Posterior vena cava (tissue), 2 donors: ENCODE measurements at regions not wholly inside any gene's neighbourhood (a gene's known extent, or its start where the extent isn't known, plus 50 kb on each side); places are given as distances from the start of the nearest gene placed in this dataset.

ENCODE experiments used
- DNase-seq: peaks from one replicate; pipeline ENCODE4 v3.0.0-alpha.2; 2020; ENCODE audit warnings: low spot score
- intact Hi-C, 2 donors: fragments of 100-400 bp; cut with DNase I; formaldehyde crosslinking; loops; one replicate each; pipeline versions ENCODE4 v1.14.1 to v1.14.2; 2022 to 2023
- donor health status: DM: yes; HTN: yes; CAD: no.
- donor health status: DM: yes; HTN: yes; CAD: no.

GRCh38 chr12:67919406-67919805 is 69.8 kb upstream of the IFNG-AS1 start:
- no peak for DNase-seq
- intact Hi-C loops: no loop called here

- DNase-seq: no peak
- intact Hi-C loops: no loop called here
These were observed 68.8 kb upstream of the IFNG-AS1 start for GRCh38 chr12:67920413-67920812.

- intact Hi-C loops: no loop called here
- DNase-seq: no peak
These were observed 68.0 kb upstream of the IFNG-AS1 start for GRCh38 chr12:67921286-67921685.

GRCh38 chr12:67922245-67922644 is 67.0 kb upstream of the IFNG-AS1 start:
- DNase-seq: no peak
- intact Hi-C loops: no loop called here

- intact Hi-C loops: no loop called here
These were observed 64.2 kb upstream of the IFNG-AS1 start for GRCh38 chr12:67925077-67925476.

GRCh38 chr12:67925552-67925951 is 63.7 kb upstream of the IFNG-AS1 start:
- no peak for DNase-seq
- intact Hi-C loops: no loop called here

More at GRCh38 chr12:67925077-67925476, 64.2 kb upstream of the IFNG-AS1 start:
- no peak for DNase-seq

- no peak for DNase-seq
- intact Hi-C loops: no loop called here
These were observed 63.2 kb upstream of the IFNG-AS1 start for GRCh38 chr12:67926063-67926462.

- DNase-seq: no peak
These were observed 61.9 kb upstream of the IFNG-AS1 start for GRCh38 chr12:67927324-67927723.

GRCh38 chr12:67927815-67928214 is 61.4 kb upstream of the IFNG-AS1 start:
- DNase-seq: no peak
- intact Hi-C loops: no loop called here

More at GRCh38 chr12:67927324-67927723, 61.9 kb upstream of the IFNG-AS1 start:
- intact Hi-C loops: no loop called here

GRCh38 chr12:67928621-67929383 is 60.4 kb upstream of the IFNG-AS1 start:
- intact Hi-C loops: no loop called here

GRCh38 chr12:67929384-67929772 is 59.9 kb upstream of the IFNG-AS1 start:
- DNase-seq: no peak
- intact Hi-C loops: no loop called here

More at GRCh38 chr12:67928621-67929383, 60.4 kb upstream of the IFNG-AS1 start:
- no peak for DNase-seq

- intact Hi-C loops: no loop called here
- DNase-seq: no peak
These were observed 51.4 kb upstream of the IFNG-AS1 start for GRCh38 chr12:67937822-67938221.
